Cerebellar nuclear complex (tissue), 1 donor: ENCODE measurements at regions not wholly inside any gene's neighbourhood (a gene's known extent, or its start where the extent isn't known, plus 50 kb on each side); places are given as distances from the start of the nearest gene placed in this dataset.

ENCODE experiments used
- DNase-seq, 2 experiments: peaks; one replicate each; lab custom pipeline; 2025; lab: John Stamatoyannopoulos, UW

DNA sequence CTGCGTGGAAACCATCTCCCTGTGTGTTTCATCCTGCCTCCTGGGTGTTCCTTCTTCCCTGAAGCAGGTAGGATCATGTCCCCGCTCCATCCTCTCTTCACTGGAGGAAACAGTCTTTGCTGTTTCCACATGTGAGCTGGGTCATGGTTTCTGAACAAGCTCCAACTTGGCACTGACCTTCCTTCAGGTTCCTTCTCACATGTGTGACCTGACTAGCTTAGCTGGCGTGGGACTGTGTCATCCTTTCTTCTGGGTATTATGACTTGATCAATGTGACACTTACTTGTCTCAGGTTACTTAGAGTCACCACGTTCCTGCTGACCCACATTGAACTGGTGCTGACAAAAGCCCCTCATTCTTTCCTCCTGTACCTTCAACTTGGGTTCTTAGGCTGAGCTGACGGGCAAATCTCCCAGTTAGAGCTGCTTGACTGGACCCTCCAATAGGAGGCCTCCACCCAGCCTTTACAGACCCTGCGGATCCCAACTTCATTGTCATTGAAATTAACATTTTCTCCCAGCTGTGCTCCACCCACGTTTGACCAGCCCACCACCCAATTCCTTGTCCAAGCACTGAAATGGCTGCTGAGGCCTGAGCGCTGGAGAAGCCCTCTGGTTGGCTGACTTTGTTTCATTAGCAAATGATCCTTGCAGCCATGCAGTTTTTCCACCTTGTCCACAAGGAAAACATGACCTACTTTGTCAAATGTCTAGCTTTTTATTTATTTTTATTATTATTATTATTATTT is 128.1 kb downstream of the DDX1 start:
- no peak for DNase-seq

DNA sequence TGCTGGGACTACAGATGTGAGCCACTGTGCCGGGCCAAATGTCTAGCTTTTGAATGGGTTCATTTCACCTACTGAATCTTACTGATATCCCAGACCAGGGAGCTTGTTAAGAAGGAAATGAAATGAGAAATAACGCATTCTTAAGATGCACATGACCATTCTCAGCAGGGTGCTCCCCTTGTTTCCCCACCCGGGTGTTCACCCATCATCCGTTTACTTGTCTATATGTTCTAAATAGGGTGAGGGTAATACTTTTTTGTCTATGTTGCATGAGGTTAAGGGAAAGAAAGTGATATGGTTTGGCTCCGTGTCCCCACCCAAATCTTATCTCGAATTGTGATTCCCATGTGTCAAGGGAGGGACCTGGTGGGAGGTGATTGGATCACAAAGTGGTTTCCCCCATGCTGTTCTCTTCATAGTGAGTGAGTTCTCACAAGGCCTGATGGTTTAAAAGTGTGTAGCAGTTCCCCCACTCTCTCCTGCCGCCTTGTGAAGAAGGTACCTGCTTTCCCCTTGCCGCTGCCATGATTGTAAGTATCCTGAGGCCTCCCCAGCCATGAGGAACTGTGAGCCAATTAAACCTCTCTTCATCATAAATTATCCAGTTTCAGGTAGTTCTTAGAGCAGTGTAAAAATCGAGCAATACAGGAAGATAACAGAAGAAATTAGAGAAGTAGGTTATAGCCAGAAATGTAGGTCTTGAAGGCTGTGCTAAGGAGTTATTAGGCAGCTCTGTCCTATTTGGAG is 129.1 kb downstream of the DDX1 start:
- DNase-seq, result no peak

DNA sequence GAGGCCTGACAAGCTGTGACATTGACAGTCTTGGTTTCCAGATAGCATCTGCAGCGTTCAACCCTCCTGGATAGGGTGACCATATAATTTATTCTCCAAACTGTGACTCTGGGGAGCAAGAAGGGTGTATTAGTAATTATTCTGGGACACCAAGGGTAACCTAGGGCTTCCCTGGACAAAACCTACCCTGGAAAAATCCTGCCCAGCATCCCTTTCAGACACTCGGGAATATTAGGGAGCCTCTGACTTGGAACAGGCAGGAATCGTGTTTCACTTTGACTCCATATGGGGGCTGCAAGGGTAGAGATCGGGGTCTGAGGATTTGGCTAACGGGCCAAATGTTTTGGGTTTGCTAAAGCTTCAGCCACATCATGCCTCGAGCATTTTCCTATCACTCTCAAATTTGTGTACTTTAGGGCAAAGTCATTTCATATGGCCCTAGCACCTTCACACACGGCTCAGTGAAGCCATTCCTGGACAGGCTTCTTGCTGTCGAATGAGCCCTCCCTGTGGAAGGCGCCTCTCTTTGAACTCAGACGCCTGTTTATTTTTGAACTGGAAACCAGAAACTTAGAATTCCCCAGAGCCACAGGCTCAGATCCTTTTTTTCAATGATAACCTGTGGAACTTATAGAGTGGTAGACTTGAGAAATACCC is 129.9 kb downstream of the DDX1 start:
- DNase-seq, result no peak

DNA sequence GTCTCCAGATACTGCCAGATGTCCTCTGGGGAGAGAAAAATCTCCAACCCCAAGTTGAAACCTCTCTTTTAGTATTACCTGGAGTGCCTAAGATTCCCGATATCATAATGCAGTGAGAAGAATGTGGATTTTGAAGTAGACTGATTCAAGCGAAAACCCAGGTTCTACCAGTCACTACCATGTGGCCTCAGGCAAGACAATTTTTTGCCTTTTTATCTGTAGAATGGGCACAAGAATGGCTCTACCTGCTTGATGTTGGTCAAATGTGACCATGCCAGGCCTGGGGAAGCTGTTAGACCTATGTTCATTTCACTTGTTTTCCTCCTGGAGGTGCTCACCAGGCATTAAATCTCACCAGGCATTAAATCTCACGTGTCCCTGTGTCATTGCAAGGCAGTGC is 131.3 kb downstream of the DDX1 start:
- DNase-seq, result no peak

DNA sequence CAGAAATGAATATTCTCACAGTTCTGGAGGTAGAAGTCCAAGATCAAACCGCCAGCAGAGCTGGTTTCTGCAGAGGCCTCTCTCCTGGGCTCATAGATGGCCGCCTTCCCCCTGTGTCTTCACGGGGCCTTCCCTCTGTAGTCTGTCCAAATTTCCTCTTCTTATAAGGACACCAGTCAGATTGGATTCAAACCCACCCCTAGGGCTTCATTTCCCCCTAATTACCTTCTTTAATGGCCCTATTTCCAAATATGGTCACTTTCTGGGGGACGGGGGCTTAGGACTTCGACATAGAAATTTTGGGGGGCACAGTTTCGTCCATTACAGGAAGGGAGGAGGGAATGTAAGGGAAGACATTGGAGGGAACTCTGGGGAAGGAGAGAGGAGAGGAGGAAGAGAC is 132.6 kb downstream of the DDX1 start:
- no peak for DNase-seq

DNA sequence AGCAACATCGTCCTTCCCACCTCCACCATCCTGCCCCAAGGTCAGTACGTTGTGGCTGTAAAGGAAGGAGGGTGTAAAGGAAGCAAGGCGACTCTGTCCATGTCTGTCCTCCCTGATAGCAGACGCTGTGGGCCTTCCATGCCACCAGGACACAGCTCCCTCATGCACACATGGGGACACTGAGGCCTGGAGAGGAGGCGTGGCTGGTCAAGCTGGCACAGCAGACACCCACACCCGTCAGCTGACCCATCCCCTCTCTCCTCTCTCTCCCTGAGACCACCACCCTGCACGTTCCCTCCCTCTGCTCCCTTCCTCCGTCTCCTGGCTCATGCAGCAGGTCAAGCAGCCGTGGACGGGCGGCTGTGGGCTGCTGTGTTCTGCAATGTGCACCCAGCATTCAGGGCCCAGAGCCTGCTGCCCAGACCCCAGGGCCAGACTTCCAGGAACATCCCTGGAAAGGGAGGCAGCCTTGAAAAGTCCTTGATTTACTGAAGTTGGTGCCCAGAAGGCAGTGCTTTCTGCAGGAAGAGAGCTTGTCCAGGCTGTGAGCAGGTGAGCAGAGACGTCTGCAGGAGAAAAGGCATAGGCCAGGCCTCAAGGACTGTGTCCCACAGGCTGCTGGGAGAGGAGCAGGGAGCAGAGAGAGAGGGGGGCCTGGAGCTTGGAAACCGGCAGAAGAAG is 133.6 kb downstream of the DDX1 start:
- no peak for DNase-seq

DNA sequence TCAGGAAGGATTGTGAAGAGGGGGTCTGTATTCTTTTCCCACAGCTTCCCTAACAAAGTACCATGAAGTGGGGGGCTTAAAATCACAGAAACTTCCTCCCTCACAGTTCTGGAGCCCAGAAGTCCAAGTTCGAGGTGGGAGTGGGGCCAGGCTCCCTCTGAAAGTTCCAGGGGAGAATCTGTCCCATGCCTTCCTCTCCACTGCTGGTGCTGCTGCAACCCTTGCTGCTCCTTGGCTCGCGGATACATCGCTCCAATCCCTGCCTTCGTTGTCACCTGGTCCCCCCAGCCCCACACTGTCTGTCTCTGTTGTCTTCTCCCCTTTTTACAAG is 134.1 kb downstream of the DDX1 start:
- no peak for DNase-seq

DNA sequence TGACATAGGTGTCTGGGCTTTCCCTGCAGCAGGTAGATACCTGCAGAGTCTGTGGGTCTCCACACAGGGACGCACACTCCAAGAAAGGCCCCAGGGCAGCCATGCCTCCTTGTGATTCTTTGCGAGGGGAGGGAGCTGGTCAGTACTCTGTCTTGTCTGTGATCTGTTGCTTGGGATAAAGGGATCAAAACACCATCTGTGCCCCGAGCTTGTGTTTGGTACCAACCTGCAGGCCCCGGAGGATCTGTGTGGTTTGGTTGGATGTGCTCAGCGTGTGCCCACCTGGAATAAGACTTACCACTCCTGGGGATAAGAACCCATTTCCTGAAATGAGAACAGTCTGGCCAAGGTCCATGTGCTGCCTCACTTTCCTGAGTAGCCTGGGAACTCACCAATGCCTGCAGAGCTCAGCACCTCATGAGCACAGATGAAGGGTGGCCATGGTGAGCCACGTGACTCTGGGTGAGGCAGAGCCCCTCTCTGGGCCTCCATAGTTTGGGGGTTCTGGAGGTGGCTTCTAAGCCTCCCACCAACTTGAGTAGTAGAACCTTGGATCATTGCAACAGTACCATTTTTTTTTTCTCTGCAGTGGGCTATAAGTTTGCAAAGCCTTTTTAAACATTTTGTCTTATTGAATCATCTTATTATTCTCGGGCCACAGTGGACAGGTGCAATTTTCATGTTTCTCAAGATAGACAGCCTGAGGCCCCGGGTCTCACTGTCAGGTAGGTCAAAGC is 134.8 kb downstream of the DDX1 start:
- no peak for DNase-seq

DNA sequence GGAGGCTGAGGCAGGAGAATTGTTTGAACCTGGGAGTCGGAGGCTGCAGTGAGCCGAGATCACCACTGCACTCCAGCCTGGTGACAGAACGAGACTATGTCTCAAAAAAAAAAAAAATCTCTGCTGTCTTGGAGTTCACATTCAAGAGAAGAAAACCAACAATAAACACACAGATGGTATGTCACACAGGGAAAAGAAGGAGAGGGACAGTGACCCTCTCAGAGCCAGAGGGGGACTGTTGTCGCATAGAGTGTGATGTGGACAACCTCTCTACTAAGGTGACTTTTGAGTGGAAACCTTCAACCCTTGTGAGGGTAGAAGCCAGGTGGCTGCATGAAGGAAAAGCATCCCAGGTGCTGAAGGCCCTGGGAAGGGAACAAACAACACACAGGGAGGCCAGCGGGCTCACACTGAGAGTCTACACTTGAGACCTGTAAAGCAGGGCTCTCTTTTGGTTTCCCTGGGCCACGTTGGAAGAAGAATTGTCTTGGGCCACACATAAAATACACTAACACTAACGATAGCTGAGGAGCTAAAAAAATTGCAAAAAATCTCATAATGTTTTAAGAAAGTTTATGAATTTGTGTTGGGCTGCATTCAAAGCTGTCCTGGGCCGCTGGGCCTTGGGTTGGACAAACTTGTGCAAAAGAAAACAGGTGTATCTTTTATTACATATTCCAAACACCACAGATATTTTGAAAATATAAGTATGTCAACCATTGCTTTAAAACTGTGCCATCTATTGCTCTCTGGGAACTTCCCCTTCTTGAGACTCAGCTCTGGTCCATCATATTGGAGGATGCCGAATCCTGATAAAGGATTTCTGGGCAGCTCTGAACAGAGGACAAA is 136.0 kb downstream of the DDX1 start:
- DNase-seq, result no peak

DNA sequence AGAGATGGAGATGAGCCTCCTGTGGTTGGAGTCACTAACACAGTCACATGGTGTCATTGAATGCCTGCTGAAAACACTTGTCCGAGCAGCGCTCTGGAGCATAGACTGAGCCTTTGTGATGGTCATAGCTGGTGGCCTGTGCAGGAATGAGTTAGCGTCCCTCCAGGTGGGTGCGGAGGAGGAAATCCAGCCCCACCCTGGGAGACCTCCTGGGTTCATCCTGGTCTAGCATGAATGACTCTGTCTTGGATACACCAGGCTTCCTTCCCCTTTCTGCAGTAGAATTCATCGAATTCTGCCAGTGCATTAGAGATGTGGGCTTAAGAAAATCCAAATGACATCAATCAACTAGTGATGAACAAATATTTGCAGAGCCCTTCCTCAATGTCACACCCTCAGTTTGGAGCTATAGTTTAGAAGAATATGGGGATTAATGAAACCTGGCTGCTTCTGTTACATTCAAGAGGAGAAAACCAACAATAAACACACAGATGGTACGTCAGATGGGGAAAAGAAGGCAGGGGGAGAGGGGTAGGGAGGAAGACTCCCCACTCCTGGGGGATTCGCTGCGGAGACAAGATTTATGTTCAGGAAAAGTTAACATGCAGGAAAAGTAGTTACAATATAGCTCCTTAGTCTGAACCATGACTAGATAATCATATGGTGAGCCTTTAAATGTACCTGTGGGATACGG is 136.7 kb downstream of the DDX1 start:
- DNase-seq, result no peak

DNA sequence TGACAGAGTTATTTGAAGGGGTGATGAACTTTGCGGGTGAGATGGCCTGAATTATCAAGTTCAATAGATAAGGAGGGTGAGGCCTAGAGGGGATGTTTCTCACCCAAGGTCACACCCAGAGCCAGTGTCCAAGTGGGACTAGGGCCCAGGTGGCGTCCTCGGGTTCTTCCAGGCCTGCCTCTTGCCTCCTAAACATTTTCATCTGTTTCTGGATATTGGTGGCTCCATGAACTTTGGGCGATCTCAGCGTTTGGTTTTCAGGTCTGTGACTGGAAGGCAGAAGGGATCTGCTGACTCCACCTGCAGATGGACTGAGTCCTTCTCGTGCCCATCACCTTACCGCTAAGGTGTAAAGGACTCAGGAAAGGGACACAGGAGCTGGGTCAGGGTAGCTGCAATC is 137.3 kb downstream of the DDX1 start:
- DNase-seq, result no peak

DNA sequence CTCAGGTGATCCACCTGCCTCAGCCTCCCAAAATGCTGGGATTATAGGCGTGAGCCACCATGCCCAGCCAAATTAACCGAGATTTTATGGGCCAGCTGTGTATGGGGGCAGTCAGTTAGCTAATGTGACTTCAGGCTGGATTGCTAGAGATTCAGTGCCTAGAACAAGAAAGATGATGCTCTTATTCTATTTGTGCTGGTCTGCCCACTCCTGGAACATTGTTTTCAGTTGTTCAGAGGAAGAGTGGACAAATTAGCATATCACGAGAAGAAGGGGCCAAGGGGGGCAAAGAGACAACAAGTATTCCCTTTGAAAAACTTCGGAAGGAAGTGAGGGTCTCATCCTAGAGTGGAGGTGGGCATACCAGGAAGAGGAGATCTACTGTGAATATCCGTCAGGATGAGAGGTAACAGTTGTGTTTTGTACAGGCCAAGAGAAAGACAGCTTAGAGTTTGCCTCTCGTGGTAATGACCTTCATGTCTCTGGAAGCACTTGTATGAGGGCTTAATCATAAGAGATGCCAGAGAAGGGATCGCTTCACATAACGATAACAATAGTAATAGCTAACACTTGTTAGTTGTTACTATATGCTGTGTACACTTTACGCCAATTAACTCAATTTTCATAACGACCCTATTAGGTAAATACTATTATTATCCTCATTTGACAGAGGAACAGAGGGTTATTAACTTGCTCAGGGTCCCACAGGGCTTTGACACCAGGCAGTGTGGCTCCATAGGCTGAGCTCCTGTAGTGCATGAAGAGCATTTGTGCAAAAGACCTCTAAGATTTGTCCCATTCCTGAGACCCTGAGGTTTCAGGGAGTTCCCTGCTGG is 138.3 kb downstream of the DDX1 start:
- no peak for DNase-seq

DNA sequence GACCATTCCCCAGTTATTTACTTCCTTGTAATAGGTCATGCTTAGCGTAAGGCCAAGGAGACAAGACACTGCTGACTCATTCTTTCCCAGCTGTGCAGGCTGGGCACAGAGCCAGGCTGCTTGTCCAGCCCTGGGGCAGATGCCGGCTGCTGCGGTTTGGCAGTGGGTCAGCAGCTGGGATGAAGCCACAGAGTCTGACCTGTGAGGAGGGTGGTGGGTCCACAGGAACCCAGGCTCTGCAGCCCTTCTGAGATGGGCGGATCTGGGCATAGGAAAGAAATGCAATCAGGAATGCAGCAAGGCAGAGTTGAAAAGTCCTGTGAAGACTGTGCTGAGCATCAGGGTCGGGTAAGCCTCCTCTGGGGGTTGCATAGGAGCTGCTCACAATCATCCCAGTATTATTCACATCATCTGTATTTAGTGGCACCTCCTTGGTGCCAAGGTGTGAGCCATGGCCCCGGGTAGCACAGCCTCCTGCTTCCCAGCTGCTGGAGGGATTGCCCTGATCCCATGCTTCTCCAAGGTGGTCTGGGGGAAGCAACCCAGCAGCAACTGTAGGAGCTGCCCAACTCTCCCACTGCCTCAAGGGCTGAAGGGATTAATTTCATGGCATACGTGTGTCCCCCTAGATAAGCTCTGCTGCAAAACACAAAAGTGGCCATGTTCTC is 139.0 kb downstream of the DDX1 start:
- DNase-seq, result no peak

DNA sequence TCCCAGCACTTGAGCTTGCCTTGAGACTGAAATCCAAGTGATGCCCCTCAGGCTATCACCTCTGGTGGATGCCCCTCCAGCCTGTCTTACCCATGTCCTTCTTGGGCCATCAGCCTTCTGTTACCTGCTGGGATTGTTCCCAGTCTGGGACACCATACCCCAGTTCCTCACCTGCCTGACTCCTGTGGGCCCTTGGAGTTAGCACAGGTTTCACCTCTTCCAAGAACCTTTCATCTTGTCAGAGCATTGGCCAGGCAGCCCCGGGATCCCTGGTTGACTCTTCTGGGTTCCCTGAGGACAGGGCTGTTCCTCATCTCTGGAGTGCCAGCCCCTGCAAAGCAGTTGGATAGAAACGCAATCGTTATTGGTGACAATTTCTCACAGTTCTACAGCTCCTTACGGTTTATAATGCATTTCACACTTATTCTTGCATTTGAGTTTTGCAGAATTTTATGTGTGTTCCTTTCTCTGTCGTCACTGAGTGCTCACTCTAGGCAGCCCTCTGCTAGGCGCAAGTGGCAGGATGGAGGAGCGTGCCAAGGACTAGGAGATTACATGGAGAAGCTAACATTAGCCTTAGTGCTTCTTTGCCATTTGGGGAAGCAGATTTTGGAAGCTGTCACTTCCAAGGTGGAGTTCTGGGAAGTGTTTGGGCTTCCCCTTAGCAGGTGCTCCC is 139.7 kb downstream of the DDX1 start:
- DNase-seq, result no peak

DNA sequence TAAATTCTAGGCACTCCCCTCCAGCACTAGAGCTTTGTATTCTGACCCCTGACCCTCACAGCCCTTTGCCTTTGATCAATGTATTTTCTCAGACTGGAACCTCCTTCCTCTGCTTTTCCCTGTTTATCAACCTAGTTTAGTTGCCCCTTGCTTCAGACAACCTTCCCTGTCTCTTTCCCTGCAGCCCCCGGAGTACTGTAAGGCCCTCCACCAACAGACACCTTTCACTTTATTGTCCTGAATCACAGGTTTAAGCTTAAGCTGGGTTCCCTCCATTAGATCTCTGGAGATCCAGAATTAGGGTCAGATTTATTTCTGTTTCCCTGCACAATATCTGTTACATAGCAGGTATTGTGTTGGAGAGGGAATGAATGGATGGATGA is 140.2 kb downstream of the DDX1 start:
- DNase-seq, result no peak

DNA sequence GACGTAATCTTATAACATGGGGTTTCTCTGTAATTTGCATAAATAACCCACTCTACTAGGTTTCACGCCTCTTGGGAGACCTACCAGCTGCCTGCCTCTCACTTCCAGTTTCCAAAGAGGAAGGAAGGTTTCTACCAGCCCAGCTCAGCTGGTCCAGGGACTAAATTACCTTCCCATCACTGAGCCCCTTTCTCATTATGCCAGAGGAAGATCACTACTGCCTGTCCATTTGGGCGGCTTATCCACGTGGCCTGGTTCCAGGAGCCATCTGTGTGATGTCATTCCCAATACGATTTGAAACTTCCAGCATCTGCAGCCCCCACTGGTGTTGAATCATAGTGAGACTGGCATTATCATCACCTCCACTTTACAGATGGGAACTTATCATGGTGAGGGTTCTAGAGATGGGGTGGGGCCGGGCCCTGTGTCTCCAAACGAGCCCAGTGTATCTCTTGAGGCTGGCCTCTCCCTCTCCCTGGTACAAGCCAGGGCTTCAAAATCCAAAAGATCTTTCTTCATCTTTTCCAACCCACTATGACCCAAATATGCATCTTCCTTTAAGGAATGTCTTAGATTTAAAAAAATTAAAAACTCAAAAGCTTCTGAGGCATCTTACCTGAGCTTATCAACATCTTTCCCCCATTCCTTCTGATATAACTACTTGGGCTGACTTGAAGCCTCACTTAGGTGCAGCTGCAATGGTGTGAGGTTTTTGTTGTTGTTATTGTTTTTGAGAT is 140.8 kb downstream of the DDX1 start:
- no peak for DNase-seq

DNA sequence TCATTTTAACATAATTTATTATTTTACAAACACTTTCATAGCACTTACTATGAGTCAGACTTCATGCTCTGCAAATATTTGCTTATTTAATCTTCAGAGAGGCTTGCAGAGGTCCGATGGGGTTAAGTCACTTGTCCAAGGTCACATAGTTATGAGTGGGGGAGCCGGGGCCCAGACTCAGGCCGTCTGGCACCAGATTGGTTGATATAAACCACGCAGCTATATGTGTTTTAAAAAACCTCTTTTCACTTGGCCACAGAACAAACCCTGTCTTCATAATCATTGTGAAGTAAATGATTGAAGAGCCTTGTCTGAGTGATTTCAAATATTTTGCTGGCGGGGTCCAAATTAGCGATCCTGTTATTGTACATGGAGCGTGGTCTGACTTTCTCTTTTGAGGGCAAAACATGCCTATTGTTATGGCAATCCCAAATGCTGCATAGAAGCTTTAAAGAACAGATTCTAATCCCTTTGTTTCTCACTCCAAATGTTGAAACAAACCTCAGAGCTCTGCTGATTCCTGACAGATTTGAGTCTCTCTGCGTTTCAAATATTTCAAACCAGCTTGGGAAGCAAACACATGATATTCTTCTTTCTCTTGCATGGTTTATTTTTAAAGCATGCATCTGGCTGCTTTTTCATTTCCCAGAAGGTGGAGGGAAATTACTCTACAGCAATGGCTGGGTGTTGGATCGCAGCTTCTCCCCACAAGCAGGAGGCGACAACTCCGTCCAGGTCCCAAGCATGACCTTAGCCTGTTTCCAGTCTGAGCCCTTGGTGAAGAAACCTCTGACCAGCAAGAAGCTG is 142.4 kb downstream of the DDX1 start:
- no peak for DNase-seq
